ENCODE measurements at regions not wholly inside any gene's neighbourhood (a gene's known extent, or its start where the extent isn't known, plus 50 kb on each side); places are given as distances from the start of the nearest gene placed in this dataset.

- dilution Hi-C loops (cut with MboI; ENCODE audit: extremely low pct_ligation_motif_present, low sequenced_read_pairs) (no loop called here), intact Hi-C loops (cut with micrococcal nuclease) (no loop called here)
Observed at GRCh38 chr2:128753321-128753720, 434.7 kb upstream of the HS6ST1 start.

DNA sequence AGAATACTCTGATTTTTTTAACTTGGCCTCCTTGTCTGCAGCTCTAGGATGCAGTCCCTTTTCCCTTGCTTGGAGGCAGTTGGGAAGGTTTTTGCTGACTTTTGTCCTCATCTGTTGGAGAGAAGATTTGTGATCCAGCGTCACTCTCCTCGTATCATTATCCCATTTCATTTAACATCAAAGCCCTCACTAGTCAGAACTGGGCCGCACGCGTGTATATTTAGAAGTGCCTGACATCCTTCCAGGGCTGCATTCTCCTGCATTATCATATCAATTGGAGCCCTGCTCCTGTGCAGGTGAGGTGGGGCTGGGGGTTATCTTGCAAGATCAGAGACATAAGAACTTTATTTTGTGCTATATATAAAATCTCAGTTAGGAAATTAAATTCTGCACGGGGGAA is 435.1 kb upstream of the HS6ST1 start:
- FAIRE-seq: no peak
- H4K20me1 ChIP-seq (replicated peaks; ENCODE audit: control insufficient read depth, extremely low read depth, insufficient read depth, low read length): no peaks in the 10 kb centered on the region
- ChIA-PET CTCF (no interaction called here), POLR2A (no interaction called here)
- no peak overlapping the region for H3K9ac ChIP-seq (replicated peaks; ENCODE audit: extremely low read depth, insufficient read depth, low read length)
- intact Hi-C loops (cut with micrococcal nuclease): loop anchor here (2.0 kb wide), 1 partner anchor 573 kb away; no protein-coding TSS in a partner anchor
- no peaks in the 10 kb centered on the region for H3K9me3 ChIP-seq (replicated peaks; ENCODE audit: control insufficient read depth, insufficient read depth, low read length)
- H2AFZ ChIP-seq (ENCODE audit: low read depth, low read length): no peak overlapping the region
- TF ChIP-seq POLR2AphosphoS5 (IDR thresholded peaks at IDR 0.05; ENCODE audit: insufficient read depth, low read depth, low read length) (no peak), JUN (IDR thresholded peaks at IDR 0.05; ENCODE audit: borderline replicate concordance, insufficient read depth, insufficient read length, low read depth) (no peak), GATA2 (IDR thresholded peaks at IDR 0.05; ENCODE audit: insufficient read depth, insufficient read length, low read depth, low read length) (no peak), POLR2A (IDR thresholded peaks at IDR 0.05; ENCODE audit: low read depth, low read length) (no peak), MYC (IDR thresholded peaks at IDR 0.05; ENCODE audit: low read depth, low read length) (no peak), FOS (IDR thresholded peaks at IDR 0.05; ENCODE audit: borderline replicate concordance, insufficient read depth, low read length) (no peak), EZH2 (IDR thresholded peaks at IDR 0.05; ENCODE audit: borderline replicate concordance, low read depth, low read length, severe bottlenecking) (no peak)
- TF ChIP-seq, protein P1, sequence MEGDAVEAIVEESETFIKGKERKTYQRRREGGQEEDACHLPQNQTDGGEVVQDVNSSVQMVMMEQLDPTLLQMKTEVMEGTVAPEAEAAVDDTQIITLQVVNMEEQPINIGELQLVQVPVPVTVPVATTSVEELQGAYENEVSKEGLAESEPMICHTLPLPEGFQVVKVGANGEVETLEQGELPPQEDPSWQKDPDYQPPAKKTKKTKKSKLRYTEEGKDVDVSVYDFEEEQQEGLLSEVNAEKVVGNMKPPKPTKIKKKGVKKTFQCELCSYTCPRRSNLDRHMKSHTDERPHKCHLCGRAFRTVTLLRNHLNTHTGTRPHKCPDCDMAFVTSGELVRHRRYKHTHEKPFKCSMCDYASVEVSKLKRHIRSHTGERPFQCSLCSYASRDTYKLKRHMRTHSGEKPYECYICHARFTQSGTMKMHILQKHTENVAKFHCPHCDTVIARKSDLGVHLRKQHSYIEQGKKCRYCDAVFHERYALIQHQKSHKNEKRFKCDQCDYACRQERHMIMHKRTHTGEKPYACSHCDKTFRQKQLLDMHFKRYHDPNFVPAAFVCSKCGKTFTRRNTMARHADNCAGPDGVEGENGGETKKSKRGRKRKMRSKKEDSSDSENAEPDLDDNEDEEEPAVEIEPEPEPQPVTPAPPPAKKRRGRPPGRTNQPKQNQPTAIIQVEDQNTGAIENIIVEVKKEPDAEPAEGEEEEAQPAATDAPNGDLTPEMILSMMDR (IDR thresholded peaks at IDR 0.05; ENCODE audit: extremely low read depth in 1 of 2, insufficient read depth in 1 of 2, low read depth in 1 of 2, low read length in 2 of 2): no peak
- no peak for DNase-seq (ENCODE audit: low read depth, low spot score)
- H3K27ac ChIP-seq (ENCODE audit: insufficient read depth, low read depth, low read length): no peak overlapping the region
- no peaks in the 10 kb centered on the region for H3K36me3 ChIP-seq (ENCODE audit: control insufficient read depth in 2 of 2, extremely low read depth in 1 of 2, insufficient read depth in 2 of 2, low read length in 2 of 2)
- no peak overlapping the region for H3K4me3 ChIP-seq (replicated peaks in 1 of 3; ENCODE audit: insufficient read depth in 1 of 3, low read depth in 1 of 3, low read length in 3 of 3)
- no peak overlapping the region for H3K4me2 ChIP-seq (ENCODE audit: insufficient read depth, low read length)
- H3K27me3 ChIP-seq (ENCODE audit: control insufficient read depth in 2 of 2, insufficient read depth in 2 of 2, low read length in 2 of 2): no peaks in the 10 kb centered on the region
- H3K79me2 ChIP-seq (ENCODE audit: control insufficient read depth, insufficient read depth, low read length): no peaks in the 10 kb centered on the region
- no peaks in the 10 kb centered on the region for H3K4me1 ChIP-seq (ENCODE audit: control insufficient read depth, extremely low read depth, insufficient read depth, low read length)
- no peaks in the 10 kb centered on the region for H3K9me1 ChIP-seq (replicated peaks; ENCODE audit: control insufficient read depth, extremely low read depth, insufficient read depth, low read length)
- dilution Hi-C loops (cut with MboI; ENCODE audit: extremely low pct_ligation_motif_present, low sequenced_read_pairs): no loop called here
- no TSS peak for BruUV-seq (replicated peaks)

More at GRCh38 chr2:128753321-128753720, 434.7 kb upstream of the HS6ST1 start:
- no peaks in the 10 kb centered on the region for H3K9me1 ChIP-seq (replicated peaks; ENCODE audit: control insufficient read depth, extremely low read depth, insufficient read depth, low read length)
- no TSS peak for BruUV-seq (replicated peaks)
- no peak overlapping the region for H3K9ac ChIP-seq (replicated peaks; ENCODE audit: extremely low read depth, insufficient read depth, low read length)
- H3K9me3 ChIP-seq (replicated peaks; ENCODE audit: control insufficient read depth, insufficient read depth, low read length): no peaks in the 10 kb centered on the region
- FAIRE-seq (no peak), DNase-seq (ENCODE audit: low read depth, low spot score) (no peak)
- no peaks in the 10 kb centered on the region for H3K4me1 ChIP-seq (ENCODE audit: control insufficient read depth, extremely low read depth, insufficient read depth, low read length)
- TF ChIP-seq, protein P1 (IDR thresholded peaks at IDR 0.05; ENCODE audit: extremely low read depth in 1 of 2, insufficient read depth in 1 of 2, low read depth in 1 of 2, low read length in 2 of 2): no peak
- TF ChIP-seq POLR2A (IDR thresholded peaks at IDR 0.05; ENCODE audit: low read depth, low read length) (no peak), MAX (IDR thresholded peaks at IDR 0.05; ENCODE audit: insufficient read depth, insufficient read length) (no peak)
- no peak overlapping the region for H3K4me3 ChIP-seq (replicated peaks in 1 of 3; ENCODE audit: insufficient read depth in 1 of 3, low read depth in 1 of 3, low read length in 3 of 3)
- no peaks in the 10 kb centered on the region for H3K27me3 ChIP-seq (ENCODE audit: control insufficient read depth in 2 of 2, insufficient read depth in 2 of 2, low read length in 2 of 2)
- no peaks in the 10 kb centered on the region for H3K79me2 ChIP-seq (ENCODE audit: control insufficient read depth, insufficient read depth, low read length)
- H3K27ac ChIP-seq (ENCODE audit: insufficient read depth, low read depth, low read length): no peak overlapping the region
- no peak overlapping the region for H3K4me2 ChIP-seq (ENCODE audit: insufficient read depth, low read length)
- ChIA-PET CTCF (no interaction called here), POLR2A (no interaction called here)
- no peak overlapping the region for H2AFZ ChIP-seq (ENCODE audit: low read depth, low read length)
- H3K36me3 ChIP-seq (ENCODE audit: control insufficient read depth in 2 of 2, extremely low read depth in 1 of 2, insufficient read depth in 2 of 2, low read length in 2 of 2): no peaks in the 10 kb centered on the region
- no peaks in the 10 kb centered on the region for H4K20me1 ChIP-seq (replicated peaks; ENCODE audit: control insufficient read depth, extremely low read depth, insufficient read depth, low read length)
